Upper lobe of left lung (tissue), 4 donors: ENCODE measurements at regions not wholly inside any gene's neighbourhood (a gene's known extent, or its start where the extent isn't known, plus 50 kb on each side); places are given as distances from the start of the nearest gene placed in this dataset.

ENCODE experiments used
- EP300 ChIP-seq, 4 donors: sonication (generic); formaldehyde crosslinking; IDR thresholded peaks; one replicate each; pipeline ENCODE4 v1.5.1; 2017; ENCODE audit warnings: antibody characterized with exemption in 4 of 4, control low read depth in 2 of 4
- POLR2A ChIP-seq, 4 donors: fragments of 450-650 bp; IDR thresholded peaks; one replicate each; pipeline ENCODE4 v1.5.1; 2016 to 2017; ENCODE audit warnings: antibody characterized with exemption in 4 of 4, mild to moderate bottlenecking in 2 of 4
- POLR2AphosphoS5 ChIP-seq, 2 donors: sonication (generic); formaldehyde crosslinking; IDR thresholded peaks; one replicate each; pipeline ENCODE4 v1.5.1; 2017; ENCODE audit warnings: antibody characterized with exemption in 2 of 2
- TF ChIP-seq, protein P1 (sequence below), 6 experiments: fragments of 450-650 bp in 4 of 6; fragments of 200-600 bp in 2 of 6; sonication (generic) in 2 of 6; IDR thresholded peaks; one replicate each; pipeline ENCODE4 v1.5.1; 2016 to 2019; ENCODE audit warnings: antibody characterized with exemption in 6 of 6

DNA sequence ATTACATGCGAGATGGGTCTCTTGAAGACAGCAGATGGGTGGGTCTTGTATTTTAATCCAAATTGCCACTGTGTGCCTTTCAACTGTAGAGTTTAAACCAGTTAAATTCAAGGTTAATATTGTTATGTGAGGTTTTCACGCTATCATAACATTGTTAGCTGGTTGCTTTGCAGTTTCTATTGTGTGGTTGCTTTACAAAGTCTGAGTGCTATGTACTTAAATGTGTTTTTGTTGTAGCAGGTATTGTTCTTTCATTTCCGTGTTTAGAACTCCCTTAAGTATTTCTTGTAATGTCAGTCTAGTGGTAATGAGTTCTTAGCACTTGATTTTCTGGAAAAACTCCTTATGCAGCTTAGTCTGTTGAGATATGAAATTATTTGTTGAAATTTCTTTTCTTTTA is 193.3 kb downstream of the MOXD1 start:
- TF ChIP-seq POLR2A (IDR thresholded peaks at IDR 0.05) (no peak), POLR2AphosphoS5 (IDR thresholded peaks at IDR 0.05) (no peak), EP300 (IDR thresholded peaks at IDR 0.05) (no peak)
- TF ChIP-seq, protein P1, sequence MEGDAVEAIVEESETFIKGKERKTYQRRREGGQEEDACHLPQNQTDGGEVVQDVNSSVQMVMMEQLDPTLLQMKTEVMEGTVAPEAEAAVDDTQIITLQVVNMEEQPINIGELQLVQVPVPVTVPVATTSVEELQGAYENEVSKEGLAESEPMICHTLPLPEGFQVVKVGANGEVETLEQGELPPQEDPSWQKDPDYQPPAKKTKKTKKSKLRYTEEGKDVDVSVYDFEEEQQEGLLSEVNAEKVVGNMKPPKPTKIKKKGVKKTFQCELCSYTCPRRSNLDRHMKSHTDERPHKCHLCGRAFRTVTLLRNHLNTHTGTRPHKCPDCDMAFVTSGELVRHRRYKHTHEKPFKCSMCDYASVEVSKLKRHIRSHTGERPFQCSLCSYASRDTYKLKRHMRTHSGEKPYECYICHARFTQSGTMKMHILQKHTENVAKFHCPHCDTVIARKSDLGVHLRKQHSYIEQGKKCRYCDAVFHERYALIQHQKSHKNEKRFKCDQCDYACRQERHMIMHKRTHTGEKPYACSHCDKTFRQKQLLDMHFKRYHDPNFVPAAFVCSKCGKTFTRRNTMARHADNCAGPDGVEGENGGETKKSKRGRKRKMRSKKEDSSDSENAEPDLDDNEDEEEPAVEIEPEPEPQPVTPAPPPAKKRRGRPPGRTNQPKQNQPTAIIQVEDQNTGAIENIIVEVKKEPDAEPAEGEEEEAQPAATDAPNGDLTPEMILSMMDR (IDR thresholded peaks at IDR 0.05), result no peak
